NCI-H510A treated with DMSO at 0.1 percent for 48 hours (cell line): ENCODE measurements at regions not wholly inside any gene's neighbourhood (a gene's known extent, or its start where the extent isn't known, plus 50 kb on each side); places are given as distances from the start of the nearest gene placed in this dataset.
"Not testable (repeated sequence)": the region's sequence is repeated elsewhere in the genome, so short reads cannot be mapped to it uniquely, and the experiment has no call there.

ENCODE experiments used
- DNase-seq: peaks from one replicate; lab custom pipeline; 2025; lab: John Stamatoyannopoulos, UW

GRCh38 chr12:17215759-17216570 is 610.0 kb upstream of the LMO3 start:
- no peak for DNase-seq

GRCh38 chr12:17214929-17215328 is 609.0 kb upstream of the LMO3 start:
- no peak for DNase-seq

- no peak for DNase-seq
Measured at GRCh38 chr12:17206553-17206952, 600.6 kb upstream of the LMO3 start.

GRCh38 chr12:17204289-17205054 is 598.5 kb upstream of the LMO3 start:
- DNase-seq, result no peak

- no peak for DNase-seq
Measured at GRCh38 chr12:17203497-17203896, 597.5 kb upstream of the LMO3 start.

GRCh38 chr12:17197971-17198370 is 592.0 kb upstream of the LMO3 start:
- no peak for DNase-seq

- DNase-seq, result no peak
Measured at GRCh38 chr12:17192721-17193120, 586.8 kb upstream of the LMO3 start.

- no peak for DNase-seq
Measured at GRCh38 chr12:17169726-17170471, 563.9 kb upstream of the LMO3 start.

- no peak for DNase-seq
Measured at GRCh38 chr12:17159506-17160300, 553.7 kb upstream of the LMO3 start.

- DNase-seq, result no peak
Measured at GRCh38 chr12:17158201-17158600, 552.2 kb upstream of the LMO3 start.

GRCh38 chr12:17151917-17152316 is 546.0 kb upstream of the LMO3 start:
- DNase-seq, result no peak

GRCh38 chr12:17148706-17149105 is 542.7 kb upstream of the LMO3 start:
- no peak for DNase-seq

GRCh38 chr12:17142856-17143255 is 536.9 kb upstream of the LMO3 start:
- no peak for DNase-seq

- no peak for DNase-seq
Measured at GRCh38 chr12:17139931-17140330, 534.0 kb upstream of the LMO3 start.

GRCh38 chr12:17137396-17137795 is 531.4 kb upstream of the LMO3 start:
- DNase-seq, result no peak

GRCh38 chr12:17134315-17134714 is 528.4 kb upstream of the LMO3 start:
- DNase-seq, result no peak

- DNase-seq, result no peak
Measured at GRCh38 chr12:17132336-17132735, 526.4 kb upstream of the LMO3 start.

GRCh38 chr12:17116538-17116937 is 510.6 kb upstream of the LMO3 start:
- DNase-seq, result not testable (repeated sequence)

GRCh38 chr12:17110316-17110715 is 504.4 kb upstream of the LMO3 start:
- DNase-seq, result no peak

- peak; percentile 48 for DNase-seq
Measured at GRCh38 chr12:17108877-17109541, 503.0 kb upstream of the LMO3 start.

- DNase-seq, result no peak
Measured at GRCh38 chr12:17104801-17105200, 498.8 kb upstream of the LMO3 start.
